ENCODE measurements at regions not wholly inside any gene's neighbourhood (a gene's known extent, or its start where the extent isn't known, plus 50 kb on each side); places are given as distances from the start of the nearest gene placed in this dataset.

DNA sequence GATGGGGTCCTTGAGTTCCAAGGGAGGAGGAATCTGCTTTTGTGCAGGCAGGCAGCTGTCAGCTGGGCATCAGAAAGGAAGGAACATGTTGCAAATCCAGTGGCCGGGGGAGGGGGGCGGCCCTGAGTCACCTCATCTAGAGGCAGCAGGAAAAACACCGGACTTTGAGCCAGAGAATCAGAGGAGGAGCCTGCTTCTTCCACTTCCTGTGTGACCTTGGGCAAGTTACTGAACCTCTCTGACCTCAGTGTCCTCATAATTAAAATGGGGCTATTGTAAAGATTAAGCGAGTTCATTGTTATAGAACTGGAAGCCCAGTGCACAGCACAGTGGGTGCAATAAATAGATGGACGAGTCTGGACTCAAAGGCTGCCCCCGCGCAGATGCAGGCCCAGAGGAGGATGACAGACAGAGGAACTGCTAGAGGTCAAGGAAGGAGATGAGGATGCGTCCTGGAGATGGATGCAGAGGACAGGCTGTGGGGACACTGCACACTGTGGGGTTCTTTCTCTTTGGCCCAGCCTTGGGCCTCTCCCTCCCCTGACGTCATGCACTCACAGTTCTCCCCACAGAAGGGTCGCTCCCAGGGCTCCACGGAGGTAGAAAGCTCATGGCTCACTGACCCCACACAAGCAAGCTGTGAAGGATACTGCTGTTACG lies 714.3 kb downstream of the MATN1 start:
- peaks cover 19% of the 10 kb centered on the region for H3K9me3 Mint-ChIP-seq
- TF ChIP-seq CTCF (IDR thresholded peaks at IDR 0.05), result no peak
- peaks cover 4% of the 10 kb centered on the region; the same call in 1 of the 2 replicates for H3K27me3 Mint-ChIP-seq (ENCODE audit: insufficient read depth)
- H3K4me1 Mint-ChIP-seq (ENCODE audit: low read depth), result no peaks in the 10 kb centered on the region
- no peaks in the 10 kb centered on the region for H3K36me3 Mint-ChIP-seq (ENCODE audit: low read depth)
- no peak for DNase-seq
- H3K27ac Mint-ChIP-seq, result no peak overlapping the region
- H3K4me3 Mint-ChIP-seq, result no peak overlapping the region

DNA sequence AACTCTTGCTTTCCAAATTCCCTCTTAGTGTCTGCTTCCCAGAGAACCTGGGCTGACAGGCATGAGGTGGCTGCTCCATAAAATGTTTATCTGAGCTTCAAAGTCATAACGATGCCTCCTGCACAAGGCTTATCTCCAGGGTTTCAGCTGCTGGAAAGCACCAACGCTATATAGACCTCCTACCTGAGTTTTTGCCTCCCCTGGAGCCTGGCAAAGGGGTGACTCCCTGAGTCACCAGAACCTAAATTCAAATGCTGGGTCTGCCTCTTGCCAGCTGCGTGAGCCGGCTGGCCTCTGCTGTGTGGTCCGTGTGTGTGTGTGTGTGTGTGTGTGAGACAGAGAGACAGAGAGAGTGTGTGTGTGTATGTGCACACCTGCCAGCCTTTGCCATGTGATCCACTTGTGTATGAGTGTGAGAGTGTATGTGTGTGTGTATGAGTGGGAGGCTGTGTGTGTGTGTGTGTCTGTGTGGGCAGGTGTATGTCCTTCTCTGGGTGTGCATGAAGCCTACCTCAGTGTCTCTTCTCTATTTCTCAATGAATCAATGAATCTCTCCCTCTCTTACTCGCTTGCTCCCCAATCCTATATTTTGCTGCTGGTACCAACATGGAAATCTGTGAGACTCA lies 714.9 kb downstream of the MATN1 start:
- peaks cover 5% of the 10 kb centered on the region; the same call in 1 of the 2 replicates for H3K27me3 Mint-ChIP-seq (ENCODE audit: insufficient read depth)
- no peak overlapping the region for H3K4me3 Mint-ChIP-seq
- DNase-seq, result no peak
- TF ChIP-seq CTCF (IDR thresholded peaks at IDR 0.05), result no peak
- no peak overlapping the region for H3K27ac Mint-ChIP-seq
- no peaks in the 10 kb centered on the region for H3K4me1 Mint-ChIP-seq (ENCODE audit: low read depth)
- no peaks in the 10 kb centered on the region for H3K36me3 Mint-ChIP-seq (ENCODE audit: low read depth)
- H3K9me3 Mint-ChIP-seq, result peaks cover 15% of the 10 kb centered on the region

DNA sequence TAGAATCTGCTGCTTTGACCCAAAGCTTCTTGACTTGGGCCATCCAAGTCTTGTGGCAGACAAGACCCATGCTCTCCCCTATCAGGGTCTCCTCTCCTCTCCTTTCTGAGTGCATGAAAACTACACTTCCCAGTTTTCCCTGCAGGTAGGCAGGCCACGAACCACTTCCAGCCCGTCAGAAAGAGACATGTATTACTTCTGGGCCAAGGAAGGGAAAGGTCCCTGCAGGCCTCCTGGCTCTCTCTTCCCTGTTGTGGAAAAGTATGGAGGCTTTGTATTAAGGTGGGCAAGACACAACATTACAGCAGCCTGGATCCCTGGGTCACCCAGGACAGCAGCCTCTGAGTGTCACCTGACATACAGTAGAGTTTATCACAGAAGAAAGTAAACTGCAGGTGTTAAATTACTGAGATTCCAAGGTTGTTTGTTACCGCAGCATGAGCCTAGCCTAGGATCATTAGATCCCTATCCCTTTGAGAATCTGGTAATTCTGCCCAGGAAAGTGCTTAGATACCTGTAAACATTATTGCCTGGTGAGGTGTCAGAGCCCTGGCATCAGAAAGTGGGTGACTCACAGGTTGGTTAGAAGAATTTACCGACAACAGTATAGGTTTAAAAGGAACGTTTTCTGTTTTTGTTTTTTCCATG lies 717.3 kb downstream of the MATN1 start:
- H3K36me3 Mint-ChIP-seq (ENCODE audit: low read depth), result no peaks in the 10 kb centered on the region; the same call in 1 of the 2 replicates
- H3K9me3 Mint-ChIP-seq, result peaks cover 11% of the 10 kb centered on the region
- no peak overlapping the region for H3K4me3 Mint-ChIP-seq
- H3K27ac Mint-ChIP-seq, result no peak overlapping the region
- peaks cover 7% of the 10 kb centered on the region; the same call in 1 of the 2 replicates for H3K27me3 Mint-ChIP-seq (ENCODE audit: insufficient read depth)
- no peaks in the 10 kb centered on the region for H3K4me1 Mint-ChIP-seq (ENCODE audit: low read depth)
- TF ChIP-seq CTCF (IDR thresholded peaks at IDR 0.05), result no peak
- no peak for DNase-seq

DNA sequence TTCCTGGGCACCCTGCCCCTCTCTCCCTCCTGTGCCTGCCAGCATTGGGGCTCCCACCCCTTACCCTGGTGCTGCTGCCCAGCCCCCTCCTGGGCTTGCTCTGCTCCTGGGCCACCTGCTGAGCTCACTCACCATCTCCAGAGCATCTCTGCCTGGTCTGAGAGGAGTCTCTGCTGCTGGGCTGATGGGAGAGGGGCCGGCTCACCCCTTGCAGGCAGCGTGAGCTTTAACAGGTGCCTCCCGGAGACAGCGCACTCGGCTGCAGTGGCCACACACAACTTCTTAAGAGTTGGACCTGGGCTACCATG lies 721.7 kb downstream of the MATN1 start:
- Mint-ChIP-seq H3K4me3 (no peak overlapping the region), H3K27ac (no peak overlapping the region), H3K9me3 (peaks cover 7% of the 10 kb centered on the region), H3K27me3 (ENCODE audit: insufficient read depth) (peaks cover 6% of the 10 kb centered on the region; the same call in 1 of the 2 replicates), H3K36me3 (ENCODE audit: low read depth) (no peaks in the 10 kb centered on the region; the same call in 1 of the 2 replicates), H3K4me1 (ENCODE audit: low read depth) (no peaks in the 10 kb centered on the region)
- no peak for TF ChIP-seq CTCF (IDR thresholded peaks at IDR 0.05)
- no peak for DNase-seq

GRCh38 chr1:30001011-30001731 lies 722.2 kb downstream of the MATN1 start:
- no peak for DNase-seq
- Mint-ChIP-seq H3K27ac (no peak overlapping the region), H3K27me3 (ENCODE audit: insufficient read depth) (peaks cover 6% of the 10 kb centered on the region; the same call in 1 of the 2 replicates), H3K36me3 (ENCODE audit: low read depth) (no peaks in the 10 kb centered on the region; the same call in 1 of the 2 replicates), H3K4me3 (no peak overlapping the region), H3K9me3 (peaks cover 11% of the 10 kb centered on the region), H3K4me1 (ENCODE audit: low read depth) (no peaks in the 10 kb centered on the region)
- TF ChIP-seq CTCF (IDR thresholded peaks at IDR 0.05), result no peak

All from HFFc6 (cell line).